IPS DF 6.9 (cell line): ENCODE measurements at regions not wholly inside any gene's neighbourhood (a gene's known extent, or its start where the extent isn't known, plus 50 kb on each side); places are given as distances from the start of the nearest gene placed in this dataset.
A peak's percentile ranks its signal among the peaks of the same experiment; 100 is the strongest.

ENCODE experiments used
- DNase-seq: peaks from one replicate; pipeline ENCODE4 v3.0.0-alpha.2; 2013; ENCODE audit warnings: low read depth, low spot score
- H3K27ac ChIP-seq: one replicate; pipeline ENCODE4 v1.5.1; 2013; ENCODE audit warnings: low read length, control low read depth
- H3K27me3 ChIP-seq: 2 replicates; pipeline ENCODE4 v1.6.1; 2013; ENCODE audit warnings: mild to moderate bottlenecking, low read length; ENCODE audit not compliant: control insufficient read depth, insufficient read depth
- H3K36me3 ChIP-seq: 2 replicates; pipeline ENCODE4 v1.6.1; 2013; ENCODE audit warnings: low read length; ENCODE audit not compliant: control insufficient read depth, insufficient read depth
- H3K4me1 ChIP-seq: 2 replicates; pipeline ENCODE4 v1.6.1; 2013; ENCODE audit warnings: low read length; ENCODE audit not compliant: control insufficient read depth, insufficient read depth
- H3K4me3 ChIP-seq: 2 replicates; pipeline ENCODE4 v1.5.1; 2013; ENCODE audit warnings: mild to moderate bottlenecking, low read length
- H3K9me3 ChIP-seq: 2 replicates; pipeline ENCODE4 v1.6.1; 2013; ENCODE audit warnings: low read length, inconsistent platforms; ENCODE audit not compliant: control insufficient read depth, insufficient read depth
- WGBS: extraction: QIAGEN DNeasy Blood & Tissue Kit; methylation state at CpG from one replicate; pipeline ENCODE4 v1.1.7; 2013; ENCODE audit warnings: mixed read lengths, missing lambda C conversion rate; ENCODE audit not compliant: insufficient read length, insufficient coverage; 5-methylcytosine and 5-hydroxymethylcytosine counted together

DNA sequence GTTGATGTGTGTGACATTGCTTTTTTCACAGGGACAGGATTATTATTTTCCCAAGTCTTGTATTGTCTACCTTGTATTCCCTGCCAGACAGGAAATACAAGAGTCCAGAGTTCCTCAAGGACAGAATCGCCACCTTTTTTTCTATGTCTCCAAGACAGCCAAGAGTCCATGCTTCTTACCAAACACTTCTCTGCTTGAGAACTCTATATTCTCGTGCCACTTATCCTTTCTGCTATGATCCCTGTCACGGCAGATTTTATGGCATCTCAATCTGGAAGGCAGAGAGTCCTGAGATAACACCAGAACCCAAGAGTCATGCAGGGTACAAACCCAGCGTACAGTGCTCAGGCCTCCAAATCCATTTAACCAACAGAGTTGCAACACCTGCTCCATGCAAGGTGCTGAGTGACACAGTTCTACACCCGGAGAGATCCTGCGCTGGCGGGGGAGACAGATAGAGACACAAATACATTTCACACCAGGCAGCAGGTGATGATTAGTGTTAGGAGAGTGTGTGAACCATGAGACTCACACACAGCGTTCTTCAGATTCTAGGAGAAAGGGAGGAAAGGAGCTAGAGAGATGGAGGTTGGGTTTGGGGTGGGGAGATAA is 107.6 kb downstream of the NAV1 start:
- no CpG with 5 or more reads among the region's 8 CpGs for WGBS
- Histone ChIP-seq H3K36me3 (no peaks in the 10 kb centered on the region), H3K27me3 (no peaks in the 10 kb centered on the region), H3K4me1 (peaks cover 9% of the 10 kb centered on the region; the same call in 1 of the 2 replicates), H3K4me3 (no peak overlapping the region), H3K27ac (no peak overlapping the region), H3K9me3 (no peaks in the 10 kb centered on the region)
- no peak for DNase-seq

DNA sequence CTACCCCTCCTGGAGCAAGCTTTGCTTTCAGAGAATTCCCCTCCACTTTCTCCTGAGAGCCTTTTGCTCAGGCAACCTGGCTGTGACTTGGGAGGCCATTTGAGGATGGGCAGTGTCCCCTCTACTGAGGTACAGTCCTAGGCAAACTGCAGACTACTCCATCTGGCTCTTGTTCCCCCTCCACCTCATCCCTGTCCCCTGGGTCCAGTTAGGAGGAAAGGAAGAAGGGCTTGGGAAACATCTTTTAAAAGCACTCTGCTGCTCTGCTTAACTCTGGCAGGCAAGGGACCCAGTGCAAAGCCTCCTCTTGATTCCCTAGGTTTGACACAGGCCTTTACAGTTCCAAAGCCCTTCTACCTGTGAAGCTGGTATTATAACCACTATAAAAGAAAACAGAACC is 108.2 kb downstream of the NAV1 start:
- Histone ChIP-seq H3K27ac (no peak overlapping the region), H3K36me3 (no peaks in the 10 kb centered on the region), H3K4me3 (no peak overlapping the region), H3K4me1 (peaks cover 14% of the 10 kb centered on the region), H3K27me3 (no peaks in the 10 kb centered on the region), H3K9me3 (no peaks in the 10 kb centered on the region)
- no peak for DNase-seq

DNA sequence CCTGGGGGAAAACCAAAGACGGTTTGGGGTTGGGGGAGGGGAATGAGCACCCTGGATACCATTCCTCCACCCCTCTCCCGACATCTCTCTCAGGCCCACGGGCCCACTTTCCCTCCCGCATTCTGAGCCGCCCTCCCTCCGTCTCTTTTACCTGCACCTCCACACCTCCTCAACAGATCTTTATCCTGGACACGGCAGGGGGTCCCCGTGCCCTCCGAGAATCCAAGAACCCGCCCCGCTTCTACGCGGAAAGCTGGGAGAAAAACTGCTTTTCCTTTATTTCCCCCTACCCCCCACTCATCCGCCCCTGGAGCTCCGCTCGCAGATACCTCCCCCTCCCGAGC is 108.8 kb downstream of the NAV1 start:
- no peaks in the 10 kb centered on the region for H3K9me3 ChIP-seq
- WGBS: no CpG with 5 or more reads among the region's 17 CpGs
- H3K36me3 ChIP-seq: no peaks in the 10 kb centered on the region
- peaks cover 14% of the 10 kb centered on the region for H3K4me1 ChIP-seq
- DNase-seq: no peak
- no peak overlapping the region for H3K27ac ChIP-seq
- peak overlapping the region; percentile 73; the same call in 1 of the 2 replicates for H3K4me3 ChIP-seq
- no peaks in the 10 kb centered on the region for H3K27me3 ChIP-seq

DNA sequence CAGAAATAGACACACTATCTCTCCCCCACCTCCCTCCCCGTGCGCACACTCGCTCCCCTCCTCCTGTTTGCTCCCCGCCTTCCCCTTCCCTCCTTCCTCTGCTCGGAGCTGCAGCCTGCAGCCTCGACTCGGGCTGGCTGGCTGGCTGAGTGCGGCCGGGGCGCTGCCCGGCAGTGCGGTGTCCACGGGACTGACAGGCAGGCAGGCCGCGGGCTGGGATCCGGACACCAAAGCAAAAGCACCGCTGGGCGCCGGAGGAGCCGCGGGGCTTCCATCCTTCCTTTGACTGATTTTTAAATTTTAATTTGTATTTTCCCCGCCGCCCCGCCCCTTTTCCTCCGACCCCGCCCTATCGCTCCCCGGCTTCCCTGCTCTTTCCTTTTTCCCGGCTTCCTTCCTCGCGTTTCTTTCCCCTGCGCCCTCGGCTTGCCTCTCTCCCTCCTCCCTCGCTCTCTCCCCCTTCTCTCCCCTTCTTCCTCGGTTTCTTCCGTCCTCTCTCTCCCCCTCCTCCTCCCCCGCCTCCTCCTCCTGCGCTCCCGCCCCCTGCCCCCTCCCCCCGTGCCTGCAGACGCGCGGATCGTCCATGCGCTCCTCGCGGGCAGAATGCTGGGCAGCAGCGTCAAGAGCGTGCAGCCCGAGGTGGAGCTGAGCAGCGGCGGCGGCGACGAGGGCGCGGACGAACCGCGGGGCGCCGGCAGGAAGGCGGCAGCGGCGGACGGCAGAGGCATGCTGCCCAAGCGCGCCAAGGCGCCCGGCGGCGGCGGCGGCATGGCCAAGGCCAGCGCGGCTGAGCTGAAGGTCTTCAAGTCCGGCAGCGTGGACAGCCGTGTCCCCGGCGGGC is 109.4 kb downstream of the NAV1 start:
- H3K4me3 ChIP-seq: peak overlapping the region; percentile 73; the same call in 1 of the 2 replicates
- H3K27ac ChIP-seq: no peak overlapping the region
- peaks cover 14% of the 10 kb centered on the region for H3K4me1 ChIP-seq
- no peaks in the 10 kb centered on the region for H3K36me3 ChIP-seq
- no CpG with 5 or more reads among the region's 81 CpGs for WGBS
- H3K27me3 ChIP-seq: no peaks in the 10 kb centered on the region
- no peaks in the 10 kb centered on the region for H3K9me3 ChIP-seq
- DNase-seq: no peak

DNA sequence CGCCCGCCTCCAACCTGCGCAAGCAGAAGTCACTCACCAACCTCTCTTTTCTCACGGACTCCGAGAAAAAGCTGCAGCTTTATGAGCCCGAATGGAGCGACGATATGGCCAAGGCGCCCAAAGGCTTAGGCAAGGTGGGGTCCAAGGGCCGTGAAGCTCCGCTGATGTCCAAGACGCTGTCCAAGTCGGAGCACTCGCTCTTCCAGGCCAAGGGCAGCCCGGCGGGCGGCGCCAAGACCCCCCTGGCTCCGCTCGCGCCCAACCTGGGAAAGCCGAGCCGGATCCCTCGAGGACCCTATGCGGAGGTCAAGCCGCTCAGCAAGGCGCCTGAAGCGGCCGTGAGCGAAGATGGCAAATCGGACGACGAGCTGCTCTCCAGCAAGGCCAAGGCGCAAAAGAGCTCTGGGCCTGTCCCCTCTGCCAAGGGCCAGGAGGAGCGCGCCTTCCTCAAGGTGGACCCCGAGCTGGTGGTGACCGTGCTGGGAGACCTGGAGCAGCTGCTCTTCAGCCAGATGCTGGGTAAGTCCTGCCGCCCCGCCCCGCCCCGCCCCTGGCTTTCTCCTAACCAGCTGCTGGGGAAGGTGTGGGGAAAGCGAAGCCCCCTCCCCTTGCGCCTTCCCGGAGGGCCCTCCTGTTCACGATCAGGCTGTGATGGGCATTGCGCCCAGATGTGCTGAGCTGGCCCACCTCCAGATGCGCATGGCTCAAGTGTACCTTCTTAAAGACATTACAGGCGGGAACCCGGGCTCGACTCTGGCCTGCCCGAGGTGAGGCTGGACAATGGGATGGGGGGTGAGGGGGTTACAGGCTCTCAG is 110.2 kb downstream of the NAV1 start:
- no peaks in the 10 kb centered on the region for H3K9me3 ChIP-seq
- no peak overlapping the region for H3K27ac ChIP-seq
- H3K27me3 ChIP-seq: no peaks in the 10 kb centered on the region
- peak overlapping the region; percentile 73; the same call in 1 of the 2 replicates for H3K4me3 ChIP-seq
- DNase-seq: no peak
- no peaks in the 10 kb centered on the region for H3K36me3 ChIP-seq
- WGBS: no CpG with 5 or more reads among the region's 52 CpGs
- peaks cover 14% of the 10 kb centered on the region for H3K4me1 ChIP-seq

DNA sequence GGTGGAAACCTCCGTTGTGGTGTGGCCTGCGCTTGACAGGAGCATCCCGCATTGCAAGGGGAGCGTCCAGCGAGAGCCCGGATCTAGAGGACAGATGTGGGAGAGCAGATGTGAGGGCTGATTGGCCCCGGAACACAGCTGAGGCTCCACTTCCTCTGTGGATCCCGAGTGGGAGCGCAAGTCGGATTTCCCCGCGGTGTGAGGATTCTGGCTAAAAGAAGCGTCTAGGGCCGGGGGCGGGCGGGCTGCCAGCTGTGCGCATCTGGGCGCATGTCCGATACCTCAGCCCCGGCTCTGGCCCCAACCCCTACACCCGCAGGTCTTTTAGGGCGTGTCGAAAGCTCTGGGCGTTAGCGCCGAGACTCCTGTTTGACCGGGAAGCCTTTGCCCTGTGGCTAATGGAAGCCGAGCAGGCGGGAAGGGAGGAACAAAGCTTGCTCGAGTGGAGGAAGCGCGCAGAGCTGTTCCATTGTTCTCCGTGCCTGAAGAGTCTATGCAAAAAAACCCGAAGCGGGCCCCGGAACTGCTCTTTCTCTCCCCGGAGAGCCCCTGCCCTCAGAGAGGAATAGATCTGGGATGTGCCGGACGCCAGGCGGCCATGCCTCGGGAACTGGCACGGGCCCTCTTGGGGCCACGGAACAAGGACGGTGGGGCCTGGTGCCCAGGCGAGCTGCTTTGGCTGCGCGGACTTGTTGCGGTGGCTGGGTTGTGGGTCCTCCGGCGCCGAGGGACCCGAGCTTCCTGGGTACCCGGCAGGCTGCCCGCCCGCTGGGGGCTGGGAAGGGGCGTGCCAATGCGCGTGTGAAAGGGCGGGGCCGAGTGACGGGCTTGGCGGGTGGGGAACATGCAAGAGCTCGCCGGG is 111.1 kb downstream of the NAV1 start:
- H3K9me3 ChIP-seq: no peaks in the 10 kb centered on the region
- no peak overlapping the region for H3K27ac ChIP-seq
- peaks cover 14% of the 10 kb centered on the region for H3K4me1 ChIP-seq
- H3K4me3 ChIP-seq: peak overlapping the region; percentile 73
- H3K27me3 ChIP-seq: no peaks in the 10 kb centered on the region
- no CpG with 5 or more reads among the region's 64 CpGs for WGBS
- no peaks in the 10 kb centered on the region for H3K36me3 ChIP-seq
- no peak for DNase-seq

DNA sequence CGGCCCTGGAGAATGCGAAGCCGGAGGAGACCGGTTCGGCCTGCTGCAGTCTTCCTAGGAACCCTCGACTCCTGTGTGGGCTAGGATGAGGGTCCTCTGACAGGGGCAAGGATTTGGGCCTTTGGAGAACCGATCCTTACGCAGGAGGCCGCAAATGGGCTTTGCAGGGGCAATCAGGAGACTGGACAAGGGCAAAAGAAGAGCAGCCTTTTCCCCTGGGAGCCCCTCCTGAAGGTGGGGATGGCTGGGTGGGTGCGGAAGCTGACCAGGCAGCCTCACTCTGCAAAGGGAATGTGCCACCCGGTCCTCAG is 111.7 kb downstream of the NAV1 start:
- Histone ChIP-seq H3K4me1 (peaks cover 16% of the 10 kb centered on the region), H3K9me3 (no peaks in the 10 kb centered on the region), H3K27me3 (no peaks in the 10 kb centered on the region), H3K4me3 (peak overlapping the region; percentile 12; the same call in 1 of the 2 replicates), H3K27ac (no peak overlapping the region), H3K36me3 (no peaks in the 10 kb centered on the region)
- DNase-seq: no peak
- no CpG with 5 or more reads among the region's 11 CpGs for WGBS

DNA sequence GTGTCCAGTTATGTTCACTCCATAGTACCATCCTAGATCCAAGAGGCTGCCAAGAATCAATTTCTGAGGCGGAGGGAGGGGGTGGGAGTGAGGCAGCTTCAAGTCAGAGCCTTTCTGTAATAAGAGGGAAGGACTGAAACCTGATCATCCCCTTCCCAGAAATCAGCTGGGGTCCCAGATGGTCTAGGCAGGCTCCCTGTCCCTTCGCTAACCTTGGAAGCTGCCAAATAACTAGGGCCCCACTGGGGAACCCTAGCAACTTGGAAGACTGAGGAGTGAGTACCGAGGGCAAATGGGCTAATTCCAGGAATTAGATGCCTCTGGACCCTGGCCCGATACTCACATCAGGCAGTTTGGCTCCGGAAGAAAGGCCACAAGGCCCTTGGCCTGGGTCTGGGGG is 113.3 kb downstream of the NAV1 start:
- H3K4me3 ChIP-seq: no peak overlapping the region
- H3K4me1 ChIP-seq: peaks cover 16% of the 10 kb centered on the region
- no peak for DNase-seq
- no peaks in the 10 kb centered on the region for H3K27me3 ChIP-seq
- no CpG with 5 or more reads among the region's 5 CpGs for WGBS
- H3K27ac ChIP-seq: no peak overlapping the region
- no peaks in the 10 kb centered on the region for H3K9me3 ChIP-seq
- no peaks in the 10 kb centered on the region for H3K36me3 ChIP-seq

DNA sequence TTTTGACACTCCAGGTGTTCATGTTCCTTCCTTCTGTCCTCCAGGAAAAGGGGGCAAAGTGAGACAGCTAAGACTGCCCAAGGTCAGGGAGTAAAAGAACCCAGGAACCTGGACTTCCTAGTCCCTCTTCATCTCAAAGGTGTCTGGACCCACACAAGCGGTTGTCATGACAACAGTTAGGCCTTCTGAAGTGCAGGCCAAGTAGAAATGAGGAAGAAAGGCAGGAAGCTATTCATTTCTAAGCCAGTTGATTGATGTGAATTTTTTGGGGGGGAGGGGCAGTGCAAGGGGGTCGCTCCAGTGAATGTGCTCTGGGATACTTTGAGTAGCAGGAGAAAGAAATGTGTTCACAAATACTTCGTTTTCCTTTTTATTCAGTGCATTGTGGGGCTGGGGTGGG is 114.3 kb downstream of the NAV1 start:
- H3K36me3 ChIP-seq: no peaks in the 10 kb centered on the region
- peaks cover 16% of the 10 kb centered on the region for H3K4me1 ChIP-seq
- no peaks in the 10 kb centered on the region for H3K9me3 ChIP-seq
- H3K27me3 ChIP-seq: no peaks in the 10 kb centered on the region
- no peak for DNase-seq
- no CpG with 5 or more reads among the region's 3 CpGs for WGBS
- H3K4me3 ChIP-seq: no peak overlapping the region
- no peak overlapping the region for H3K27ac ChIP-seq

DNA sequence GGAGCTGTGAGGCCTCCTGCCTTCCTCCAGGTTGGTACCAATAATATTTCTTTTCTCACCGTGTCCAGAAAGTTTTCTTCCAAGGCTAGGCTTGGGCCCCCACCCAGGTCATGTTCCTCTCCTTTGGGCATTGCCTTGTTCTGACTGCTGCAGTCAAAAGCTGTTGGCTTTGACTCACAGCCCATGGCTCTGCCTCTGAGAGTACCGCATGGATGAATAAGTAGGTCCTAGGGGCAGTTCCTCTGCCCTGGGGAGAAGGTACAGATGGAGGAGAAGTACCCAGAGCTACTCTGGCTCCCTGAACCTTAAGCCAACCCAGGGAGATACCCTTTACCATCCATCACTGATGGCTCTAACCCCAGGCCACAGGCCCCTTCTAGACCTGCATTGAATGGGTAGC is 115.0 kb downstream of the NAV1 start:
- Histone ChIP-seq H3K4me3 (no peak overlapping the region), H3K27ac (no peak overlapping the region), H3K4me1 (peaks cover 16% of the 10 kb centered on the region), H3K36me3 (no peaks in the 10 kb centered on the region), H3K27me3 (no peaks in the 10 kb centered on the region), H3K9me3 (no peaks in the 10 kb centered on the region)
- DNase-seq: no peak
- no CpG with 5 or more reads among the region's 2 CpGs for WGBS
